Uterus (tissue), 2 donors: ENCODE measurements at regions not wholly inside any gene's neighbourhood (a gene's known extent, or its start where the extent isn't known, plus 50 kb on each side); places are given as distances from the start of the nearest gene placed in this dataset.

Experiments
- POLR2A ChIP-seq, 2 donors: fragments of 450-650 bp; IDR thresholded peaks; one replicate each; pipeline ENCODE4 v1.6.1; 2016; ENCODE audit warnings: antibody characterized with exemption in 2 of 2, mild to moderate bottlenecking in 1 of 2, moderate library complexity in 1 of 2
- TF ChIP-seq, protein P1 (sequence below), 4 experiments: fragments of 200-600 bp in 2 of 4; fragments of 450-650 bp in 2 of 4; sonication (generic) in 2 of 4; IDR thresholded peaks; one replicate each; pipeline ENCODE4 v1.5.1; 2016 to 2019; ENCODE audit warnings: antibody characterized with exemption in 4 of 4, mild to moderate bottlenecking in 2 of 4, moderate library complexity in 1 of 4

DNA sequence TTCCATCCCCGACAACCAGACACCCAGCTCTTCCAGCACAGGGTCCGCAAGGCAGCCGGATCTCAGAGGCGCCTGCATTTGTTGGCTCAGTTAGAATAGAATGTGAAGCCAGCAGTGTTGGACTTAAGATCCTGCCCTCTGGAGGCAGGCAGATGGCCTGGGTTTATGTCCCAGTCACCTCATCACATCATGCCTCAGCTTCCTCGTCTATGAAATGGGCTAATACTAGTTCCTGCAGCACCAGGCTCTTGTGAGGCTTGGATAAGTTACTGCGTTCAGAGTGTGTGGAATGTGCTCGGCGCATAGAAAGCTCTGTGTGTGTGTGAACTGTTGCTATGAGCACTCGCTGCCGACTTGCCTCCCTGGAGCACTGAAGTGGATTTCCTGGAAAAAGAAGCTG, 202.5 kb upstream of the GPR26 start:
- TF ChIP-seq, protein P1, sequence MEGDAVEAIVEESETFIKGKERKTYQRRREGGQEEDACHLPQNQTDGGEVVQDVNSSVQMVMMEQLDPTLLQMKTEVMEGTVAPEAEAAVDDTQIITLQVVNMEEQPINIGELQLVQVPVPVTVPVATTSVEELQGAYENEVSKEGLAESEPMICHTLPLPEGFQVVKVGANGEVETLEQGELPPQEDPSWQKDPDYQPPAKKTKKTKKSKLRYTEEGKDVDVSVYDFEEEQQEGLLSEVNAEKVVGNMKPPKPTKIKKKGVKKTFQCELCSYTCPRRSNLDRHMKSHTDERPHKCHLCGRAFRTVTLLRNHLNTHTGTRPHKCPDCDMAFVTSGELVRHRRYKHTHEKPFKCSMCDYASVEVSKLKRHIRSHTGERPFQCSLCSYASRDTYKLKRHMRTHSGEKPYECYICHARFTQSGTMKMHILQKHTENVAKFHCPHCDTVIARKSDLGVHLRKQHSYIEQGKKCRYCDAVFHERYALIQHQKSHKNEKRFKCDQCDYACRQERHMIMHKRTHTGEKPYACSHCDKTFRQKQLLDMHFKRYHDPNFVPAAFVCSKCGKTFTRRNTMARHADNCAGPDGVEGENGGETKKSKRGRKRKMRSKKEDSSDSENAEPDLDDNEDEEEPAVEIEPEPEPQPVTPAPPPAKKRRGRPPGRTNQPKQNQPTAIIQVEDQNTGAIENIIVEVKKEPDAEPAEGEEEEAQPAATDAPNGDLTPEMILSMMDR (IDR thresholded peaks at IDR 0.05): no peak
- no peak for TF ChIP-seq POLR2A (IDR thresholded peaks at IDR 0.05)
